H1 (cell line): ENCODE measurements at regions not wholly inside any gene's neighbourhood (a gene's known extent, or its start where the extent isn't known, plus 50 kb on each side); places are given as distances from the start of the nearest gene placed in this dataset.
A peak's percentile ranks its signal among the peaks of the same experiment; 100 is the strongest.

Experiments
- CHD1 ChIP-seq: IDR thresholded peaks from 2 replicates; pipeline ENCODE4 v1.6.1; 2012; ENCODE audit warnings: low read depth, low read length, improper control_type of control experiment
- MAFK ChIP-seq: IDR thresholded peaks from 2 replicates; pipeline ENCODE4 v1.6.1; 2012; ENCODE audit warnings: low read depth, mild to moderate bottlenecking, improper control_type of control experiment, low read length
- RAD21 ChIP-seq, 2 experiments: IDR thresholded peaks in 1 of 2; conservative IDR thresholded peaks in 1 of 2; 2 replicates each; pipeline ENCODE4 v1.6.1; 2011; ENCODE audit warnings: low read depth in 2 of 2, low read length in 2 of 2, improper control_type of control experiment in 1 of 2, inconsistent platforms in 1 of 2, mild to moderate bottlenecking in 1 of 2, moderate library complexity in 1 of 2
- RNF2 ChIP-seq: fragments of 200-900, 300-1000 bp; sonication (generic); IDR thresholded peaks from 2 replicates; pipeline ENCODE4 v1.7.1; 2016; ENCODE audit warnings: borderline replicate concordance, low read depth, mild to moderate bottlenecking, antibody characterized with exemption, low read length; ENCODE audit not compliant: poor library complexity, severe bottlenecking; ENCODE audit errors: missing control alignments
- TBP ChIP-seq: IDR thresholded peaks from 2 replicates; pipeline ENCODE4 v1.6.1; 2011; ENCODE audit warnings: low read depth, low read length, improper control_type of control experiment
- TF ChIP-seq, protein P1 (sequence below): fragments of 300-600 bp; sonication (generic); IDR thresholded peaks from 2 replicates; pipeline ENCODE4 v1.7.1; 2012; ENCODE audit warnings: low read length, moderate library complexity, mild to moderate bottlenecking, inconsistent platforms; ENCODE audit not compliant: insufficient replicate concordance

DNA sequence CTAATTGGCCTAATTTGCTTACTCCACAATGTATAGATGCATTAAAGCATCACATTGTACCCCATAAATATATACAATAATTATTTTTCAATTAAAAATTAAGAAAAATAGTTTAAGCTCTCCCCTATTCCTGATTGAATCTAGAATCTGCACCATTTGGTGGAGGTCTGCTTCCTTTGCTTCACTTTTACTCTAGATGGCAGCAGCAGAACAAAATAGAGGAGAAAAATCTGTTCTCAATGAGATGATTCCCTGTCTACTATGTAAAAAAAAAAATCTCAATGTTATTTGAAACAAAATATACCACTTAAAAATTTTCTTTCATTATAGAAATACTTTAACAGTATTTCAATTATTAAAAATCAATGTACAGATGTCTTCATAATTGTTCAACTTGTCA is 109.6 kb upstream of the FXR1 start (continued):
- TF ChIP-seq, protein P1, sequence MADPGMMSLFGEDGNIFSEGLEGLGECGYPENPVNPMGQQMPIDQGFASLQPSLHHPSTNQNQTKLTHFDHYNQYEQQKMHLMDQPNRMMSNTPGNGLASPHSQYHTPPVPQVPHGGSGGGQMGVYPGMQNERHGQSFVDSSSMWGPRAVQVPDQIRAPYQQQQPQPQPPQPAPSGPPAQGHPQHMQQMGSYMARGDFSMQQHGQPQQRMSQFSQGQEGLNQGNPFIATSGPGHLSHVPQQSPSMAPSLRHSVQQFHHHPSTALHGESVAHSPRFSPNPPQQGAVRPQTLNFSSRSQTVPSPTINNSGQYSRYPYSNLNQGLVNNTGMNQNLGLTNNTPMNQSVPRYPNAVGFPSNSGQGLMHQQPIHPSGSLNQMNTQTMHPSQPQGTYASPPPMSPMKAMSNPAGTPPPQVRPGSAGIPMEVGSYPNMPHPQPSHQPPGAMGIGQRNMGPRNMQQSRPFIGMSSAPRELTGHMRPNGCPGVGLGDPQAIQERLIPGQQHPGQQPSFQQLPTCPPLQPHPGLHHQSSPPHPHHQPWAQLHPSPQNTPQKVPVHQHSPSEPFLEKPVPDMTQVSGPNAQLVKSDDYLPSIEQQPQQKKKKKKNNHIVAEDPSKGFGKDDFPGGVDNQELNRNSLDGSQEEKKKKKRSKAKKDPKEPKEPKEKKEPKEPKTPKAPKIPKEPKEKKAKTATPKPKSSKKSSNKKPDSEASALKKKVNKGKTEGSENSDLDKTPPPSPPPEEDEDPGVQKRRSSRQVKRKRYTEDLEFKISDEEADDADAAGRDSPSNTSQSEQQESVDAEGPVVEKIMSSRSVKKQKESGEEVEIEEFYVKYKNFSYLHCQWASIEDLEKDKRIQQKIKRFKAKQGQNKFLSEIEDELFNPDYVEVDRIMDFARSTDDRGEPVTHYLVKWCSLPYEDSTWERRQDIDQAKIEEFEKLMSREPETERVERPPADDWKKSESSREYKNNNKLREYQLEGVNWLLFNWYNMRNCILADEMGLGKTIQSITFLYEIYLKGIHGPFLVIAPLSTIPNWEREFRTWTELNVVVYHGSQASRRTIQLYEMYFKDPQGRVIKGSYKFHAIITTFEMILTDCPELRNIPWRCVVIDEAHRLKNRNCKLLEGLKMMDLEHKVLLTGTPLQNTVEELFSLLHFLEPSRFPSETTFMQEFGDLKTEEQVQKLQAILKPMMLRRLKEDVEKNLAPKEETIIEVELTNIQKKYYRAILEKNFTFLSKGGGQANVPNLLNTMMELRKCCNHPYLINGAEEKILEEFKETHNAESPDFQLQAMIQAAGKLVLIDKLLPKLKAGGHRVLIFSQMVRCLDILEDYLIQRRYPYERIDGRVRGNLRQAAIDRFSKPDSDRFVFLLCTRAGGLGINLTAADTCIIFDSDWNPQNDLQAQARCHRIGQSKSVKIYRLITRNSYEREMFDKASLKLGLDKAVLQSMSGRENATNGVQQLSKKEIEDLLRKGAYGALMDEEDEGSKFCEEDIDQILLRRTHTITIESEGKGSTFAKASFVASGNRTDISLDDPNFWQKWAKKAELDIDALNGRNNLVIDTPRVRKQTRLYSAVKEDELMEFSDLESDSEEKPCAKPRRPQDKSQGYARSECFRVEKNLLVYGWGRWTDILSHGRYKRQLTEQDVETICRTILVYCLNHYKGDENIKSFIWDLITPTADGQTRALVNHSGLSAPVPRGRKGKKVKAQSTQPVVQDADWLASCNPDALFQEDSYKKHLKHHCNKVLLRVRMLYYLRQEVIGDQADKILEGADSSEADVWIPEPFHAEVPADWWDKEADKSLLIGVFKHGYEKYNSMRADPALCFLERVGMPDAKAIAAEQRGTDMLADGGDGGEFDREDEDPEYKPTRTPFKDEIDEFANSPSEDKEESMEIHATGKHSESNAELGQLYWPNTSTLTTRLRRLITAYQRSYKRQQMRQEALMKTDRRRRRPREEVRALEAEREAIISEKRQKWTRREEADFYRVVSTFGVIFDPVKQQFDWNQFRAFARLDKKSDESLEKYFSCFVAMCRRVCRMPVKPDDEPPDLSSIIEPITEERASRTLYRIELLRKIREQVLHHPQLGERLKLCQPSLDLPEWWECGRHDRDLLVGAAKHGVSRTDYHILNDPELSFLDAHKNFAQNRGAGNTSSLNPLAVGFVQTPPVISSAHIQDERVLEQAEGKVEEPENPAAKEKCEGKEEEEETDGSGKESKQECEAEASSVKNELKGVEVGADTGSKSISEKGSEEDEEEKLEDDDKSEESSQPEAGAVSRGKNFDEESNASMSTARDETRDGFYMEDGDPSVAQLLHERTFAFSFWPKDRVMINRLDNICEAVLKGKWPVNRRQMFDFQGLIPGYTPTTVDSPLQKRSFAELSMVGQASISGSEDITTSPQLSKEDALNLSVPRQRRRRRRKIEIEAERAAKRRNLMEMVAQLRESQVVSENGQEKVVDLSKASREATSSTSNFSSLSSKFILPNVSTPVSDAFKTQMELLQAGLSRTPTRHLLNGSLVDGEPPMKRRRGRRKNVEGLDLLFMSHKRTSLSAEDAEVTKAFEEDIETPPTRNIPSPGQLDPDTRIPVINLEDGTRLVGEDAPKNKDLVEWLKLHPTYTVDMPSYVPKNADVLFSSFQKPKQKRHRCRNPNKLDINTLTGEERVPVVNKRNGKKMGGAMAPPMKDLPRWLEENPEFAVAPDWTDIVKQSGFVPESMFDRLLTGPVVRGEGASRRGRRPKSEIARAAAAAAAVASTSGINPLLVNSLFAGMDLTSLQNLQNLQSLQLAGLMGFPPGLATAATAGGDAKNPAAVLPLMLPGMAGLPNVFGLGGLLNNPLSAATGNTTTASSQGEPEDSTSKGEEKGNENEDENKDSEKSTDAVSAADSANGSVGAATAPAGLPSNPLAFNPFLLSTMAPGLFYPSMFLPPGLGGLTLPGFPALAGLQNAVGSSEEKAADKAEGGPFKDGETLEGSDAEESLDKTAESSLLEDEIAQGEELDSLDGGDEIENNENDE = no peak
- no peak for TF ChIP-seq RNF2
- no peak for TF ChIP-seq TBP
- TF ChIP-seq RAD21 (IDR thresholded peaks at IDR 0.05 in 1 of 2, conservative IDR thresholded peaks at IDR 0.05 in 1 of 2; ENCODE audit: low read depth in 2 of 2, low read length in 2 of 2) = peak; percentile 75 to 79
- no peak for TF ChIP-seq MAFK
- TF ChIP-seq CHD1 = no peak
